CD14-positive monocyte (primary cell): ENCODE measurements at regions not wholly inside any gene's neighbourhood (a gene's known extent, or its start where the extent isn't known, plus 50 kb on each side); places are given as distances from the start of the nearest gene placed in this dataset.

ENCODE experiments used
- DNase-seq, 3 donors: peaks; one replicate each; pipeline ENCODE4 v3.0.0-alpha.2; 2011 to 2022
- H2AFZ ChIP-seq: 2 replicates; pipeline ENCODE4 v1.6.0; 2012; ENCODE audit warnings: mild to moderate bottlenecking, low read depth, low read length, inconsistent platforms; ENCODE audit not compliant: insufficient read depth, poor library complexity, severe bottlenecking
- H3K27ac ChIP-seq, 2 donors: 1 replicate in 1 of 2; 2 replicates in 1 of 2; pipeline ENCODE4 v1.5.1; 2012 to 2013; ENCODE audit warnings: low read length in 2 of 2, control low read depth in 1 of 2, inconsistent platforms in 1 of 2, low read depth in 1 of 2, mild to moderate bottlenecking in 1 of 2
- H3K27me3 ChIP-seq, 2 donors: one replicate each; pipeline versions ENCODE4 v1.6.0 to v1.6.1; 2011 to 2013; ENCODE audit warnings: low read length in 2 of 2; ENCODE audit not compliant: control insufficient read depth in 2 of 2, insufficient read depth in 2 of 2
- H3K36me3 ChIP-seq, 2 donors: replicated peaks in 1 of 2; 1 replicate in 1 of 2; 2 replicates in 1 of 2; pipeline versions ENCODE4 v1.5.1 to v1.6.1; 2012 to 2013; ENCODE audit warnings: low read length in 2 of 2, control low read depth in 1 of 2, inconsistent platforms in 1 of 2, mild to moderate bottlenecking in 1 of 2; ENCODE audit not compliant: insufficient read depth in 2 of 2, control insufficient read depth in 1 of 2
- H3K4me1 ChIP-seq, 2 donors: 1 replicate in 1 of 2; 2 replicates in 1 of 2; pipeline versions ENCODE4 v1.5.1 to v1.6.1; 2012 to 2013; ENCODE audit warnings: low read length in 2 of 2, control low read depth in 1 of 2, inconsistent platforms in 1 of 2, mild to moderate bottlenecking in 1 of 2, moderate library complexity in 1 of 2; ENCODE audit not compliant: insufficient read depth in 2 of 2, control insufficient read depth in 1 of 2
- H3K4me2 ChIP-seq: replicated peaks from 2 replicates; pipeline ENCODE3; 2012; ENCODE audit warnings: low read length, moderate library complexity, mild to moderate bottlenecking; ENCODE audit not compliant: poor library complexity, severe bottlenecking; ENCODE audit errors: extremely low read depth
- H3K4me3 ChIP-seq, 3 experiments: fragments of 200-600 bp in 1 of 3; sonication (generic) in 1 of 3; replicated peaks in 1 of 3; 1 replicate in 2 of 3; 2 replicates in 1 of 3; pipeline ENCODE4 v1.5.1; 2011 to 2013; ENCODE audit warnings: low read length in 3 of 3, mild to moderate bottlenecking in 3 of 3, control low read depth in 2 of 3, low read depth in 2 of 3, inconsistent platforms in 1 of 3, moderate library complexity in 1 of 3
- H3K79me2 ChIP-seq: 2 replicates; pipeline ENCODE4 v1.6.0; 2012; ENCODE audit warnings: mild to moderate bottlenecking, control low read depth, inconsistent platforms, low read length, moderate library complexity; ENCODE audit not compliant: insufficient read depth
- H3K9ac ChIP-seq: 2 replicates; pipeline ENCODE4 v1.6.0; 2017; ENCODE audit warnings: low read length, mild to moderate bottlenecking; ENCODE audit not compliant: insufficient read depth, poor library complexity, severe bottlenecking
- H3K9me3 ChIP-seq, 2 donors: replicated peaks in 1 of 2; 1 replicate in 1 of 2; 2 replicates in 1 of 2; pipeline versions ENCODE4 v1.5.1 to v1.6.1; 2012 to 2013; ENCODE audit warnings: low read length in 2 of 2, control low read depth in 1 of 2; ENCODE audit not compliant: control insufficient read depth in 1 of 2, insufficient read depth in 1 of 2
- H4K20me1 ChIP-seq: 2 replicates; pipeline ENCODE4 v1.6.0; 2012; ENCODE audit warnings: mild to moderate bottlenecking, low read length, control low read depth, moderate library complexity; ENCODE audit not compliant: insufficient read depth
- H3K27ac Mint-ChIP-seq, 7 donors: one replicate each; pipeline ENCODE4 v1.8.0; 2020; ENCODE audit warnings: mild to moderate bottlenecking in 7 of 7, mixed read lengths in 7 of 7, moderate library complexity in 6 of 7, inconsistent platforms in 2 of 7
- H3K27me3 Mint-ChIP-seq, 3 donors: one replicate each; pipeline ENCODE4 v1.8.0; 2021 to 2022; ENCODE audit warnings: low read depth in 3 of 3, mild to moderate bottlenecking in 3 of 3, mixed read lengths in 3 of 3, moderate library complexity in 3 of 3, inconsistent platforms in 1 of 3
- H3K36me3 Mint-ChIP-seq, 2 donors: one replicate each; pipeline ENCODE4 v1.8.0; 2020; ENCODE audit warnings: mixed read lengths in 2 of 2, inconsistent platforms in 1 of 2, mild to moderate bottlenecking in 1 of 2
- H3K4me1 Mint-ChIP-seq: one replicate; pipeline ENCODE4 v1.8.0; 2020; ENCODE audit warnings: mild to moderate bottlenecking, mixed read lengths
- H3K4me3 Mint-ChIP-seq, 2 donors: one replicate each; pipeline ENCODE4 v1.8.0; 2020; ENCODE audit warnings: mild to moderate bottlenecking in 2 of 2, mixed read lengths in 2 of 2, moderate library complexity in 1 of 2
- H3K9me3 Mint-ChIP-seq, 7 donors: one replicate each; pipeline ENCODE4 v1.8.0; 2020 to 2022; ENCODE audit warnings: mixed read lengths in 7 of 7, mild to moderate bottlenecking in 6 of 7, moderate library complexity in 6 of 7, inconsistent platforms in 2 of 7
- WGBS: methylation state at CpG from one replicate; pipeline ENCODE4 v1.1.5; 2013; ENCODE audit warnings: missing lambda C conversion rate; ENCODE audit not compliant: insufficient coverage; 5-methylcytosine and 5-hydroxymethylcytosine counted together
- intact Hi-C, 2 donors: fragments of 100-400 bp; cut with micrococcal nuclease; formaldehyde crosslinking; loops; one replicate each; pipeline versions ENCODE4 v1.15.0 to v1.15.1; 2023
- TF ChIP-seq, protein P1 (sequence below): fragments of 200-600 bp; IDR thresholded peaks from one replicate; pipeline ENCODE4 v1.8.0; 2022; ENCODE audit warnings: antibody characterized with exemption, mild to moderate bottlenecking

DNA sequence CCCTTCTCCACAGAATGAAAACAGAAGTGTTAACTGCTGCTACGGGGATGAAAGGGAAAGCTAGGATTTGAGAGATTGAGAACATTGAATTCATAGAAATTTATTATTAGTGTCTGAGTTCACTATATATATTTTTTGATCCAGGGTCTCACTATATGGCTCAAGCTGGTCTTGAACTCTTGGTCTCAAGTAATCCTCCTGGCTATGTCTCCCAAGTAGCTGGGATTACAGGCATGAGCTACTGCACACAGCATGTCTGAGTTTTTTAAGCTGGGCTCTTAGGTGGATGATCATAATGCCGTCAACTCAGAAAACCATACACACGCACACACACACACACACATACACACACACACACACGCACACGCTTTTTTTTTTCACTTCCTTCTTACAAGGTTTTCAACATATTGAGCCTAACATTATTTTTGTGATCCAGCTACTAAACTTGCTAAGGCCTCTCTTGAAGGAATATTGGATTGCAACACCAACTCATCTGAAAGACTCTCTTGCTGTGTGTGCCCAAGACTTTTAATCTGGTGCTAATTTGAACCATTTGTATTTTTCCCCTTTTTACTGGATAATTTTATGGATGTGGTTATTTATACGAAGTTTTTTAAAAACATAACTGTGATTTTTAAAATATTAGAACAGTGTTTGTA, 1045.4 kb downstream of the DTWD2 start:
- H3K36me3 ChIP-seq: no peaks in the 10 kb centered on the region
- H3K27ac ChIP-seq: no peak overlapping the region
- Mint-ChIP-seq H3K27me3 (no peaks in the 10 kb centered on the region), H3K9me3 (peaks cover 5 to 15% (median 12%) of the 10 kb centered on the region in 7 donors), H3K27ac (no peak overlapping the region), H3K4me1 (peaks cover 8% of the 10 kb centered on the region), H3K36me3 (no peaks in the 10 kb centered on the region), H3K4me3 (no peak overlapping the region)
- H2AFZ ChIP-seq: no peak overlapping the region
- TF ChIP-seq, protein P1, sequence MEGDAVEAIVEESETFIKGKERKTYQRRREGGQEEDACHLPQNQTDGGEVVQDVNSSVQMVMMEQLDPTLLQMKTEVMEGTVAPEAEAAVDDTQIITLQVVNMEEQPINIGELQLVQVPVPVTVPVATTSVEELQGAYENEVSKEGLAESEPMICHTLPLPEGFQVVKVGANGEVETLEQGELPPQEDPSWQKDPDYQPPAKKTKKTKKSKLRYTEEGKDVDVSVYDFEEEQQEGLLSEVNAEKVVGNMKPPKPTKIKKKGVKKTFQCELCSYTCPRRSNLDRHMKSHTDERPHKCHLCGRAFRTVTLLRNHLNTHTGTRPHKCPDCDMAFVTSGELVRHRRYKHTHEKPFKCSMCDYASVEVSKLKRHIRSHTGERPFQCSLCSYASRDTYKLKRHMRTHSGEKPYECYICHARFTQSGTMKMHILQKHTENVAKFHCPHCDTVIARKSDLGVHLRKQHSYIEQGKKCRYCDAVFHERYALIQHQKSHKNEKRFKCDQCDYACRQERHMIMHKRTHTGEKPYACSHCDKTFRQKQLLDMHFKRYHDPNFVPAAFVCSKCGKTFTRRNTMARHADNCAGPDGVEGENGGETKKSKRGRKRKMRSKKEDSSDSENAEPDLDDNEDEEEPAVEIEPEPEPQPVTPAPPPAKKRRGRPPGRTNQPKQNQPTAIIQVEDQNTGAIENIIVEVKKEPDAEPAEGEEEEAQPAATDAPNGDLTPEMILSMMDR: no peak
- no peak overlapping the region for H3K4me2 ChIP-seq
- H4K20me1 ChIP-seq: no peaks in the 10 kb centered on the region
- H3K9me3 ChIP-seq: peaks cover 9 to 11% of the 10 kb centered on the region in 2 donors
- no peak overlapping the region for H3K4me3 ChIP-seq
- peaks cover 0 to 5% of the 10 kb centered on the region in 2 donors for H3K4me1 ChIP-seq
- intact Hi-C loops: no loop called here
- no peaks in the 10 kb centered on the region for H3K79me2 ChIP-seq
- H3K9ac ChIP-seq: no peak overlapping the region
- 52% methylated on average over 4 of the region's 6 CpGs for WGBS
- peak in 2 of 3 donors; percentile 1 to 29 for DNase-seq
- H3K27me3 ChIP-seq: no peaks in the 10 kb centered on the region

DNA sequence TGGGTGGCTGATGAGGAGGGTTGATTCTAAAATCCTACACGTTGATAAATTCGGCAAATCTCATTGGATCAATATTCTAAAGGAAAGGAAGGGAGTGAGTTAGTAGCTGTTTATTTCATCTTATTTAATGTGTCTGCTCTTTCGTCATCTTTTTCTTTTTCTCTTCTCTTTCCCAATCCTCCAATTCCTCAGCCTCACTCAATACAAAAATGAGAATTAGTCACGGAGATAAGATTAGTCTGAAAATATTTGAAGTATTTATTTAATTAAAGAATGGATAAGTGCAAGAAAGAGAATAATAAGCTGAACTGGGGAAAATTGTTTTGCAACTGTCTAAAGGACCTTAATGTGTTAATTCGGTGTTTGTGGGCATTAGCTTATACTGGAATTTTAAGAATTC, 1095.1 kb downstream of the DTWD2 start:
- H3K9ac ChIP-seq: no peak overlapping the region
- H3K27me3 ChIP-seq: no peaks in the 10 kb centered on the region
- H3K9me3 Mint-ChIP-seq: no peaks in the 10 kb centered on the region
- H3K36me3 Mint-ChIP-seq: no peaks in the 10 kb centered on the region
- no peaks in the 10 kb centered on the region for H3K79me2 ChIP-seq
- no peaks in the 10 kb centered on the region for H3K36me3 ChIP-seq
- WGBS: no CpG with 5 or more reads among the region's 5 CpGs
- H3K27ac ChIP-seq: no peak overlapping the region
- H3K4me3 Mint-ChIP-seq: no peak overlapping the region
- no peak for DNase-seq
- no peak overlapping the region for H3K4me2 ChIP-seq
- H3K27me3 Mint-ChIP-seq: no peaks in the 10 kb centered on the region
- TF ChIP-seq, protein P1: no peak
- H4K20me1 ChIP-seq: no peaks in the 10 kb centered on the region
- H3K4me3 ChIP-seq: no peak overlapping the region
- H3K27ac Mint-ChIP-seq: no peak overlapping the region
- H2AFZ ChIP-seq: no peak overlapping the region
- H3K4me1 ChIP-seq: peaks cover 10 to 17% of the 10 kb centered on the region in 2 donors
- intact Hi-C loops: no loop called here
- H3K9me3 ChIP-seq: no peaks in the 10 kb centered on the region
- H3K4me1 Mint-ChIP-seq: peaks cover 17% of the 10 kb centered on the region
